Sigmoid colon (tissue), 4 donors: ENCODE measurements at regions not wholly inside any gene's neighbourhood (a gene's known extent, or its start where the extent isn't known, plus 50 kb on each side); places are given as distances from the start of the nearest gene placed in this dataset.

Source experiments
- CTCF ChIP-seq, 4 experiments: fragments of 450-650 bp in 3 of 4; fragments of 200-600 bp in 1 of 4; IDR thresholded peaks; one replicate each; pipeline ENCODE4 v1.5.1; 2016 to 2019; ENCODE audit warnings: antibody characterized with exemption in 4 of 4, mild to moderate bottlenecking in 3 of 4, moderate library complexity in 2 of 4
- EP300 ChIP-seq, 4 donors: sonication (generic); formaldehyde crosslinking; IDR thresholded peaks; one replicate each; pipeline ENCODE4 v1.6.1; 2017; ENCODE audit warnings: antibody characterized with exemption in 4 of 4

GRCh38 chr11:37504921-37505320 is 906.9 kb upstream of the RAG2 start:
- TF ChIP-seq CTCF (IDR thresholded peaks at IDR 0.05) (no peak), EP300 (IDR thresholded peaks at IDR 0.05) (no peak)
